DOHH2 (cell line): ENCODE measurements at regions not wholly inside any gene's neighbourhood (a gene's known extent, or its start where the extent isn't known, plus 50 kb on each side); places are given as distances from the start of the nearest gene placed in this dataset.

Experiments
- H3F3A ChIP-seq: fragments of 200-600 bp; sonication (generic), shearing (Covaris generic); 2 replicates; pipeline ENCODE4 v1.6.0; 2016; ENCODE audit warnings: antibody characterized with exemption, mild to moderate bottlenecking; ENCODE audit not compliant: control insufficient read depth, insufficient read depth
- H3K27ac ChIP-seq: fragments of 200-600 bp; sonication (generic); 2 replicates; pipeline ENCODE4 v1.5.1; 2014; ENCODE audit warnings: low read depth, mild to moderate bottlenecking, low read length, moderate library complexity
- H3K27me3 ChIP-seq: fragments of 200-600 bp; sonication (generic); 2 replicates; pipeline ENCODE4 v1.6.1; 2014; ENCODE audit warnings: mild to moderate bottlenecking, low read length, mixed read lengths; ENCODE audit not compliant: control insufficient read depth
- H3K36me3 ChIP-seq: fragments of 200-600 bp; sonication (generic); 2 replicates; pipeline ENCODE4 v1.6.1; 2014; ENCODE audit warnings: mild to moderate bottlenecking, low read length, moderate library complexity, mixed read lengths; ENCODE audit not compliant: control insufficient read depth
- H3K4me1 ChIP-seq: fragments of 200-600 bp; sonication (generic); 2 replicates; pipeline ENCODE4 v1.6.1; 2014; ENCODE audit warnings: mild to moderate bottlenecking, low read length, mixed read lengths; ENCODE audit not compliant: control insufficient read depth
- H3K4me2 ChIP-seq: fragments of 200-600 bp; sonication (generic); 2 replicates; pipeline ENCODE4 v1.6.0; 2014; ENCODE audit warnings: mild to moderate bottlenecking, low read length, moderate library complexity
- H3K4me3 ChIP-seq: fragments of 200-600 bp; sonication (generic); 2 replicates; pipeline ENCODE4 v1.5.1; 2014; ENCODE audit warnings: mild to moderate bottlenecking, low read length, mixed read lengths
- H3K79me2 ChIP-seq: fragments of 200-600 bp; sonication (generic); 2 replicates; pipeline ENCODE4 v1.6.1; 2014; ENCODE audit warnings: mild to moderate bottlenecking, low read length, mixed read lengths; ENCODE audit not compliant: control insufficient read depth
- H3K9me2 ChIP-seq: fragments of 200-600 bp; sonication (generic); replicated peaks from 2 replicates; pipeline ENCODE4 v1.6.1; 2014; ENCODE audit warnings: mild to moderate bottlenecking, low read length, mixed read lengths; ENCODE audit not compliant: control insufficient read depth
- H3K9me3 ChIP-seq: fragments of 200-600 bp; sonication (generic); 2 replicates; pipeline ENCODE4 v1.6.1; 2014; ENCODE audit warnings: antibody characterized with exemption, low read length, mixed read lengths; ENCODE audit not compliant: control insufficient read depth, insufficient read depth
- H4K20me1 ChIP-seq: fragments of 200-600 bp; sonication (generic); 2 replicates; pipeline ENCODE4 v1.6.0; 2014; ENCODE audit warnings: low read depth, mild to moderate bottlenecking, antibody characterized with exemption, low read length, moderate library complexity; ENCODE audit not compliant: control insufficient read depth, insufficient read depth
- CTCF ChIP-seq: fragments of 200-600 bp; sonication (generic); IDR thresholded peaks from one replicate; pipeline ENCODE4 v1.5.1; 2014; ENCODE audit warnings: antibody characterized with exemption, mild to moderate bottlenecking, low read depth, low read length; ENCODE audit not compliant: poor library complexity, severe bottlenecking
- EZH2phosphoT487 ChIP-seq: fragments of 200-600 bp; sonication (generic); IDR thresholded peaks from 2 replicates; pipeline ENCODE4 v1.6.1; 2017; ENCODE audit warnings: borderline replicate concordance, mild to moderate bottlenecking, antibody characterized with exemption, low read length, moderate library complexity, mixed read lengths

- H3K4me1 ChIP-seq = peaks cover 12% of the 10 kb centered on the region
- H3K4me2 ChIP-seq = no peak overlapping the region
Observed at GRCh38 chr9:2290382-2290781, 275.2 kb downstream of the SMARCA2 start.

GRCh38 chr9:2291980-2292704 is 277.0 kb downstream of the SMARCA2 start:
- Histone ChIP-seq H4K20me1 (no peaks in the 10 kb centered on the region), H3K36me3 (no peaks in the 10 kb centered on the region), H3K4me3 (no peak overlapping the region), H3K79me2 (no peaks in the 10 kb centered on the region), H3K9me3 (no peaks in the 10 kb centered on the region), H3K4me1 (no peaks in the 10 kb centered on the region), H3K27ac (no peak overlapping the region), H3F3A (no peaks in the 10 kb centered on the region), H3K27me3 (no peaks in the 10 kb centered on the region), H3K9me2 (no peaks in the 10 kb centered on the region), H3K4me2 (no peak overlapping the region)
- TF ChIP-seq EZH2phosphoT487 (no peak), CTCF (no peak)

More at GRCh38 chr9:2290382-2290781, 275.2 kb downstream of the SMARCA2 start:
- Histone ChIP-seq H3K9me2 (no peaks in the 10 kb centered on the region), H3K4me3 (no peak overlapping the region), H3K27ac (no peak overlapping the region), H4K20me1 (no peaks in the 10 kb centered on the region), H3K79me2 (no peaks in the 10 kb centered on the region), H3K27me3 (no peaks in the 10 kb centered on the region), H3K9me3 (no peaks in the 10 kb centered on the region), H3F3A (no peaks in the 10 kb centered on the region), H3K36me3 (no peaks in the 10 kb centered on the region)
- no peak for TF ChIP-seq EZH2phosphoT487
- TF ChIP-seq CTCF = no peak

- Histone ChIP-seq H3K79me2 (no peaks in the 10 kb centered on the region), H3K4me3 (no peak overlapping the region), H3K4me2 (no peak overlapping the region), H3K9me2 (no peaks in the 10 kb centered on the region), H3K27me3 (no peaks in the 10 kb centered on the region), H3K9me3 (no peaks in the 10 kb centered on the region), H4K20me1 (no peaks in the 10 kb centered on the region), H3K27ac (no peak overlapping the region), H3F3A (no peaks in the 10 kb centered on the region), H3K4me1 (no peaks in the 10 kb centered on the region), H3K36me3 (no peaks in the 10 kb centered on the region)
- TF ChIP-seq EZH2phosphoT487 (no peak), CTCF (no peak)
Observed at GRCh38 chr9:2292733-2293132, 277.6 kb downstream of the SMARCA2 start.
